Motor neuron (in vitro differentiated cells): ENCODE measurements at regions not wholly inside any gene's neighbourhood (a gene's known extent, or its start where the extent isn't known, plus 50 kb on each side); places are given as distances from the start of the nearest gene placed in this dataset.
"Not testable (repeated sequence)": the region's sequence is repeated elsewhere in the genome, so short reads cannot be mapped to it uniquely, and the experiment has no call there.

Experiments
- ATAC-seq, 8 experiments: fragments of 200-7000 bp; cut with Tn5 transposase; replicated peaks in 6 of 8; 2 replicates each; pipeline ENCODE4 v1.8.0; 2021; ENCODE audit warnings: mild to moderate bottlenecking in 8 of 8, moderate library complexity in 8 of 8
- H3K27ac ChIP-seq, 2 donors: fragments of 250-450 bp; sonication (Bioruptor Pico); 2 replicates each; pipeline ENCODE4 v1.9.0; 2021; ENCODE audit warnings: antibody characterized with exemption in 2 of 2, mild to moderate bottlenecking in 2 of 2, moderate library complexity in 1 of 2
- H3K4me1 ChIP-seq, 2 donors: fragments of 250-450 bp; sonication (Bioruptor Pico); replicated peaks in 1 of 2; 2 replicates each; pipeline ENCODE4 v1.6.1; 2021; ENCODE audit warnings: antibody characterized with exemption in 2 of 2, mild to moderate bottlenecking in 2 of 2, moderate library complexity in 1 of 2
- H3K4me3 ChIP-seq, 5 donors: fragments of 250-450 bp; sonication (Bioruptor Pico); 2 replicates each; pipeline ENCODE4 v1.9.0; 2021; ENCODE audit warnings: antibody characterized with exemption in 5 of 5, mild to moderate bottlenecking in 5 of 5, moderate library complexity in 4 of 5
- WGBS, 10 experiments: fragments of 450-650 bp; shearing (Covaris generic); methylation state at CpG; one replicate each; pipeline ENCODE4 v1.0.0; 2022; 5-methylcytosine and 5-hydroxymethylcytosine counted together
- in situ Hi-C, 9 experiments: fragments of 400-800 bp; cut with MboI; loops; one replicate each; pipeline ENCODE4 v1.15.0; 2021; ENCODE audit warnings: low sequenced_read_pairs in 9 of 9, low pct_unique_long_range_greater_than_20kb in 2 of 9; ENCODE audit not compliant: unreplicated experiment in 9 of 9

DNA sequence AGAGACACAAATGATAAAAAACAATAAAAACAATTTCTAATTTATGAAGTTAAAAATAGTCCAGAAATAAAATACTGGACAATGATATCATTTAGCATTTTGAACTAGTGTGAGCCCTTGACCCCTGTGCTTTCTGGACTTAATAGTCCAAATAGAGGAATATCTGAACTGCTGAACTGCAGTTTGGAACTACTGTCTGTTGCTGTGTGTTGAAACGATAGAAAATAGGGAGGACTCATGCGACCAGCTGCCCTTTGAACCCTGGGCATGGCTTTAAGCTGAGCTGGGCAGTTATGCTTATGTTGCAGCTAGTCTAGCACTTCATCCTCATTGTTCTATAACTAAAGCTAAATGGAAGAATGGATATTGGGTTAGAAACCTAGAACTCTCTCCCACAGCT, 99.5 kb downstream of the FMR1NB start:
- Histone ChIP-seq H3K4me1 (no peaks in the 10 kb centered on the region), H3K27ac (no peak overlapping the region), H3K4me3 (no peak overlapping the region)
- ATAC-seq: no peak
- WGBS, 10 experiments: 0 to 56% (median 40%) methylated on average over 1 to 2 of the region's 2 CpGs; no CpG with 5 or more reads in 7 of the 10 experiments
- in situ Hi-C loops: loop anchor here in 1 of 9 experiments (25.0 kb wide), 1 partner anchor 1382 kb away; no protein-coding TSS in a partner anchor

DNA sequence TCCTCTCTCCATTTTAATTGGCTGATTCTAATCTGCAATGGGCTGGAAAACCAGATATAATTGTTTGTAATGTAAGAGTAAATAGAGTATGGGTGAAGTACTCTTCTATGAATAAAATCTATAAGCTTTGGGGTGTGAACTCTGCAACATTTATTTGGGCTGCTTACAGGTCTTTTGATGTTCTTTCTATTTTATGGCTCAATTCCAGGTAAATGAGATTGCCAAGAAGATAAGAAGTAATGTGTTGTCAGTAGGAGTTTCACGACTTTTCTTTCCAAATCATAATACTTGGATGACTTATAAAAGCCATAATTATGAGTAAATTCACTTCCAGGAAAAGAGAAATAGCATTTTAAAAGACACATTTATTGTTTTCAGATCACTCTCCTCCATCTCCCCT, 103.5 kb downstream of the FMR1NB start:
- WGBS, 10 experiments: 0 to 60% (median 7%) methylated on average over 1 of the region's 1 CpG; no CpG with 5 or more reads in 3 of the 10 experiments
- H3K27ac ChIP-seq: no peak overlapping the region
- no peak for ATAC-seq
- no peak overlapping the region for H3K4me3 ChIP-seq
- H3K4me1 ChIP-seq: no peaks in the 10 kb centered on the region
- in situ Hi-C loops: loop anchor here in 1 of 9 experiments (25.0 kb wide), 1 partner anchor 1378 kb away; no protein-coding TSS in a partner anchor

DNA sequence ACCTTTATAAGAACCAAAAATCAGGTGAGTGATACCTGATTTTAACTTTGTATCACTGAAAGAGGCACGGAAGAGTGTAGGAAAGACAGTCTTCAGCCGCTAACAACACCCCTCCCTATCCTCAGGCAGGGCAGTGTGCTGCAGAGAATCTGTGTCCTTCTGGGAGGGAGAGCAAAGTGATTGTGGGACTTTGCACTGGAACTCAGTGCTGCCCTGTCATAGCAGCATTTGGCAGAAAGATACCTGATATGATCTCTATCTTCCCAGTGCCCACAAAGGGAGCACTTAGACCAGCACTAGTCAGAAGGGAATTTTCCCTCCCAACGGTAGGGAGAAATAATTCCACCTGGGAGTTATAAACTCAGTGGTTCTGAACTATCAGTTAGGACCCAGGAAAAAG, 139.0 kb downstream of the FMR1NB start:
- Histone ChIP-seq H3K4me1 (peaks cover 0 to 12% of the 10 kb centered on the region in 2 donors), H3K27ac (no peak overlapping the region), H3K4me3 (no peak overlapping the region)
- ATAC-seq: no peak
- in situ Hi-C loops: no loop called here
- WGBS, 10 experiments: 0 to 43% (median 10%) methylated on average over 1 to 3 of the region's 3 CpGs; no CpG with 5 or more reads in 6 of the 10 experiments

DNA sequence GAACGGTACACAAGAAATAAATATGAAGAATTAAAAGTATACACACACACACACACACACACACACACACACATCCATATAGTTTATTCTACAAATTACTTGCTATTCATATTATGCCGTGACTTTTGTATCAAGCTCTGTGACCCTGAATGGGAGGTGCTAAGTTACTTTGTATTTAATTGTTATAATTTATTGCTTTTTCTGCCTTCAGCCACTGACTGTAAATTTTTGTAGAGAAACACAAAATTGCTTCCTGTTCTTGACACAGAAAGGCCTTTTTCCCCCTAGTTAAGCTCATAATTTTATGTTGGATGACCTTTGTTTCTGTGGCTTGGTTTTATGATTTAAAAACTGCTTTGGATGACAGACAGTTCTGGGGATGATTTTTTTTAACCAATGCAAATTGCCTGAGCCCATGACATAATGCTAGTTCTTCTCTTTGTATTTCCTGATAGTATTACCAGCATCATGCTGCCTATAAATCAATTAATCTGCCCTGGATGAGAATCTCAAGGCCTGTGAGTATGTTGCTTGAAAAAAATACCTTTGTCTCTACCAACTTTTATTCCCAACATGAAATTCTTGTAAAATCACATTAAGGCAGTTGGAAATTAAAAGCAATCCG, 140.0 kb downstream of the FMR1NB start:
- WGBS, 10 experiments: 0 to 27% (median 0%) methylated on average over 1 to 3 of the region's 3 CpGs; no CpG with 5 or more reads in 6 of the 10 experiments
- Histone ChIP-seq H3K4me1 (peaks cover 0 to 12% of the 10 kb centered on the region in 2 donors), H3K27ac (no peak overlapping the region), H3K4me3 (no peak overlapping the region)
- peak in 5 of 8 experiments; percentile 54 to 86 (median 77) for ATAC-seq
- in situ Hi-C loops: no loop called here

DNA sequence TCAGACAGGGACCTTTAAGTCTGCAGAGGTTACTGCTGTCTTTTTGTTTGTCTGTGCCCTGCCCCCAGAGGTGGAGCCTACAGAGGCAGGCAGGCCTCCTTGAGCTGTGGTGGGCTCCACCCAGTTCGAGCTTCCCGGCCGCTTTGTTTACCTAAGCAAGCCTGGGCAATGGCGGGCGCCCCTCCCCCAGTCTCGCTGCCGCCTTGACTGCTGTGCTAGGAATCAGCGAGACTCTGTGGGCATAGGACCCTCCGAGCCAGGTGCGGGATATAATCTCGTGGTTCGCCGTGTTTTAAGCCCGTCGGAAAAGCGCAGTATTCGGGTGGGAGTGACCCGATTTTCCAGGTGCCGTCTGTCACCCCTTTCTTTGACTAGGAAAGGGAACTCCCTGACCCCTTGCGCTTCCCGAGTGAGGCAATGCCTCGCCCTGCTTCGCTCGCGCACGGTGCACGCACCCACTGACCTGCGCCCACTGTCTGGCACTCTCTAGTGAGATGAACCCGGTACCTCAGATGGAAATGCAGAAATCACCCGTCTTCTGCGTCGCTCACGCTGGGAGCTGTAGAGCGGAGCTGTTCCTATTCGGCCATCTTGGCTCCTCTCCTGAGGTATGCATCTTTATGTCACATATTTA, 147.9 kb downstream of the FMR1NB start:
- H3K4me3 ChIP-seq: peak overlapping the region; percentile 14 to 37 (median 21)
- in situ Hi-C loops, H3K27ac ChIP-seq: not testable (repeated sequence)
- ATAC-seq: peak in 3 of 8 experiments; percentile 38 to 73 (median 38)
- WGBS, 10 experiments: 92% methylated on average over 2 of the region's 35 CpGs; no CpG with 5 or more reads in 9 of the 10 experiments
- peaks cover 0 to 11% of the 10 kb centered on the region in 2 donors for H3K4me1 ChIP-seq

DNA sequence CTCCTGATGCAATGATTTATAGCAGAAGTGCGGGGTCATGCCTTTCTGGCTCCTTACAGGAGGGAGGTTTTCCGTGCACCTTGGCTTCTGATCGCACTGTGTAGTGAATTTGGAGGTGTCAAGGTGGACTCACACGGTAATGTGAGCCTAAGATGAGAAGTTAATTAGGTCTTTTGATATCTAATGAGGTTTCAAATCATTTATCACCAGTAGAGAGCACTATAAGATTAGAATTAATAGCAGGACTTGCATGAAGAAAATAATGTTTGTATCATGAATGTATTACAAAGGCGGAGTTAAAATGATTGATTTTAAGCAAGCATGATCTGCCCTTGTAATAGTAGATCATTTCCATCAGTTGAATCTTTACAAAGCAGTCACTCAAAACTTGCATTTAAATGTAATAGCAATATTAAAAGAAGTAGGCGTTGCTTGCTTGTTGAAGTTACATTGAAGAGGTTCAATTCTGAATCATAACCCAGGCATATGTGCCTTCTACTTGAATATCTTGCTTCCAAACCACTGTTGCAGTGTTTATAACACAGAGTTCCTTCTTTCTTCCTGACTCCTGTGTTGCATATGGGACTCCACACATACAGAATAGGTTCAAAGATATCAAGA, 152.1 kb downstream of the FMR1NB start:
- H3K4me3 ChIP-seq: no peak overlapping the region
- ATAC-seq: peak in 3 of 8 experiments; percentile 15 to 38 (median 21)
- H3K4me1 ChIP-seq: peaks cover 0 to 14% of the 10 kb centered on the region in 2 donors
- no peak overlapping the region for H3K27ac ChIP-seq
- 0 to 32% (median 6%) methylated on average over 1 to 4 of the region's 6 CpGs; no CpG with 5 or more reads in 5 of the 10 experiments for WGBS, 10 experiments
- in situ Hi-C loops: no loop called here

DNA sequence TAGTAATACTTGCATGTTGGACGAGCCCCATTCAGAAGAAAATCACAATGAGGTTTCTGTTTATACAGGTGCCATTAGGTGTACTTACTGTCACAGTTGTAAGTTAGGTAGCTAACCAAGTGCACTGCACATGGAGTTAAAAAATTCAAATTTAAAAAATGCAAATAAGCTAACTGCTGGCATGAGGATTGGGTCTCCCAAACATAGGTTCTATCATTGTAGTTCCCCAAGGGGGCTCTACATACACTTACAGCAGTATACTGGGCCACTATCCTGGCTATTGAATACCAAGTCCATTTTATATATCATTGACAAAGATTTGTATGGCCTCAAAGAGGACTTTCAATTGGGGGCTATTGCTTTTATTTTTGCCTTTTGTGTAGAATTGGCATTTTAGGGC, 153.4 kb downstream of the FMR1NB start:
- no peak overlapping the region for H3K27ac ChIP-seq
- in situ Hi-C loops: no loop called here
- peaks cover 0 to 14% of the 10 kb centered on the region in 2 donors for H3K4me1 ChIP-seq
- 75 to 100% methylated on average over 1 of the region's 1 CpG; no CpG with 5 or more reads in 8 of the 10 experiments for WGBS, 10 experiments
- no peak overlapping the region for H3K4me3 ChIP-seq
- ATAC-seq: no peak

DNA sequence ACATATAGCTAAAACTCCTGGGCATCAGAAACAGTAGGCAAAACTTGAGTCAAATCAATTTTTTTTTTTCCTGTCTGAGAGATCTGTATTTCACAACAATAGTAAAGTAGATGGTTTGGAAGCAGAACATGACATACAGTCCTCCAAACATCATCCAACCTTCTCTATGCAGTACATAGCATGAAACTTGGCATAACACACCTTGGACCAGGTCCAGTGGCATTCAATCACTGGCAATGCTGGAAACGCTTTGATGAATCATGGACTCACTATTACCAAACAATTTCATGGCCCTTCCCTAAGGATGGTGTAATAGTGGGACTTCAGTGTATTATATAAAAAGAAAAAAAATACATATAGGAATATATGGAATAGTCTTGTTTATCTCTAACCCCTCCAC, 154.6 kb downstream of the FMR1NB start:
- Histone ChIP-seq H3K27ac (no peak overlapping the region), H3K4me1 (peaks cover 0 to 14% of the 10 kb centered on the region in 2 donors), H3K4me3 (no peak overlapping the region)
- no peak for ATAC-seq
- in situ Hi-C loops: no loop called here
- WGBS, 10 experiments: 44 to 100% methylated on average over 1 of the region's 1 CpG; no CpG with 5 or more reads in 8 of the 10 experiments

DNA sequence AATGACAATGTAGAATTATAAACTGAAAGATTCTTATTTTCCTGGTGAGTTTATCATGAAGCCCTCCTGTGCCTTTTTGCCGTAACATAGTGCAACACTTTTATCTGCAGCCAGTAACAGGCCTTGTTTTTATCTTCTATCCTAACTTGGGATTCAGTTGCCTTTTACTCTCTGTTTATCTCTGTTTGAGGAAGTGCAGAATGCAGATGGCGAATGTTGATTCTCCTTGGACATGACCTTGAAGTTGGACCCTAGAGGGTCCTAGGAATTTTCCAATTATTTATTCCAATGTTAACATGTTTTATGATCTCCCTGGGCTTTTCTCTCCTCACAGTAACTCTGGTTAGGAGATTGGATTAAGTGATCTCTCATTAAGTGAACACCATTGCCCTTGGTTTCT, 165.0 kb downstream of the FMR1NB start:
- no peak for ATAC-seq
- no peak overlapping the region for H3K27ac ChIP-seq
- WGBS, 10 experiments: 29 to 100% (median 51%) methylated on average over 1 to 2 of the region's 2 CpGs; no CpG with 5 or more reads in 6 of the 10 experiments
- in situ Hi-C loops: no loop called here
- no peaks in the 10 kb centered on the region for H3K4me1 ChIP-seq
- H3K4me3 ChIP-seq: no peak overlapping the region

DNA sequence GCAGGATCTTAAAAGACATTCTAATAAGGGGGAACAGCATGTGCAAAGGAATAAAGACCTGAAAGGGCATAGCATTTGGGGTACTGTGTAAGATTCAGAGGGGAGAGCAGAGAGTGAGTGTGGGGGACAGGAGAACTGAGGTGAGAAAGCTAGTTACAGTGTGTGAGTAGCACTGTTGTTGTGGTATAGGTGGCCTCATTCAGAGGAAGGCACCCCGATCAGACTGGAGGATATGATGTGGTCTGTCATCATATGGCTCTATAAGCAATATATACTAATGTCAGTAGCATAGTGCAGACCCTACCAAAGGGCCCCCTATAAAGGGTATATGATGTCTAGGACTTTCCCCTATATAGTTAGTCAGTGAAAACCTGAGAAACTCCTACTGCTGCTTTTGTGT, 175.8 kb downstream of the FMR1NB start:
- no peak overlapping the region for H3K4me3 ChIP-seq
- in situ Hi-C loops: no loop called here
- WGBS, 10 experiments: 60 to 100% methylated on average over 1 of the region's 1 CpG; no CpG with 5 or more reads in 8 of the 10 experiments
- no peaks in the 10 kb centered on the region for H3K4me1 ChIP-seq
- no peak for ATAC-seq
- no peak overlapping the region for H3K27ac ChIP-seq

DNA sequence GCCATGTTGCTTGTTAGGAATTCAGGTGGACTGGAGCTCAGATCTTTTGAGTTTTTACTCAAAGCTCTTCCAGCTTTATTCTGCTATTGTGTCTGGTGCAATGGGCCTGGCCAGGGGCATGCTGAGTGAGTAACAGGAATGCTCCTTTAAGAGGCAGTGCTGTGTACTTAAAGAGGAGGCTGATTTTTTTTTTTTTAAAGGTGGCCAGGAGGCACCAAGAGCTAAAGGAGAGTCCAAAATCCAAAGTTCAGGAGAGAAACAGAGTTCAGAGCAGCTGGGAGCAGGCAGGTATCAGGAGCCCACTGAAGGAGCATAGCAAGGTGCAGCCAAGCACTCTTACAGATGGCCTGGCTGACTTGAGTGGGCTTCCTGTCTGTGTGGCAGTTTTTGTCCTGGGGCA, 178.7 kb downstream of the FMR1NB start:
- ATAC-seq: no peak
- no peaks in the 10 kb centered on the region for H3K4me1 ChIP-seq
- no peak overlapping the region for H3K27ac ChIP-seq
- in situ Hi-C loops: no loop called here
- H3K4me3 ChIP-seq: no peak overlapping the region

DNA sequence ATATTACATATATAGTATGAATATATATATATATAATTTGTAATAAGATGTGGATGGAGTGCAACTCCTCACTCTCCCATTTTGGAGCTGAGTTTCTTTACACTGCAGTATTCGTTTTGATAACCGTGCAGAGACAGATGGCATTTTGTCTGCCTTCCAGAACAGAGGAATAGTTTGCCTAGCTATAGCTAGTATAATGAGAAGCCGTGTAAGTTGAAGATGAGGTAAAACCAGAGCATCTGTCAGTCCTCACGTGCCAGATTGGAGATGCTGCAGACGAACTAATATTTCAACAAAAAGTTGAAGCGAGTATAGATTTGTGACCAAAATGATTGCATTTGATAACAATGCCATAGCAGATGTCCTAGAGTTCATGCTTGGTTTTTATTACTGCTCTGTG, 180.6 kb downstream of the FMR1NB start:
- WGBS, 10 experiments: 0 to 82% (median 45%) methylated on average over 3 to 6 of the region's 6 CpGs; no CpG with 5 or more reads in 5 of the 10 experiments
- Histone ChIP-seq H3K4me1 (no peaks in the 10 kb centered on the region), H3K27ac (no peak overlapping the region), H3K4me3 (no peak overlapping the region)
- in situ Hi-C loops: no loop called here
- ATAC-seq: no peak

DNA sequence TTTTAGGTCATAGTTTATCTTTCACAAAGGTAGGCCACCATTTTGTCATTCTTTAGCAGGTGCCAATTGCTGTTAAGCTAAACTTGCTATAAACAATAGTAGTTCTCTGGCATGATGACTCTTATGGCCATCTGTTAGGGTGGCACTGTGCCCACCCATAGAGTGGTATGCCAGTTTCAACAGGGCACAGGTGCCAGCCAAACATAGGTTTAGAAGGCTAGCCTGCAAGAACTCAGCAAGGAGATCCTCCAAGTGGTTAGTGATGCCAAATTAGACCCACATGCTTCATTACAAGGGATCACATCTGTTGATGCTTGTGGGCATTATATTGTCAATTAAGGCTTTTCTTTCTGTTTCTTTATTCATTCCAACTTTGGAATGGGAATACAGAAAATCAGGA, 204.5 kb downstream of the FMR1NB start:
- H3K27ac ChIP-seq: no peak overlapping the region
- no peaks in the 10 kb centered on the region for H3K4me1 ChIP-seq
- in situ Hi-C loops: no loop called here
- H3K4me3 ChIP-seq: no peak overlapping the region
- ATAC-seq: no peak
